ENCODE measurements at regions not wholly inside any gene's neighbourhood (a gene's known extent, or its start where the extent isn't known, plus 50 kb on each side); places are given as distances from the start of the nearest gene placed in this dataset.

- H3K36me3 Mint-ChIP-seq (ENCODE audit: insufficient read depth, unreplicated experiment): no peaks in the 10 kb centered on the region
- no TSS peak for BruUV-seq (replicated peaks)
- no peak overlapping the region for H3K4me3 Mint-ChIP-seq (ENCODE audit: unreplicated experiment)
- ChIA-PET CTCF (no interaction called here), POLR2A (no interaction called here)
- H3K9me3 Mint-ChIP-seq (ENCODE audit: unreplicated experiment): no peaks in the 10 kb centered on the region
- DNase-seq (ENCODE audit: unreplicated experiment): no peak
- H3K27ac Mint-ChIP-seq (ENCODE audit: low read depth, unreplicated experiment): no peak overlapping the region
- TF ChIP-seq, protein P1, sequence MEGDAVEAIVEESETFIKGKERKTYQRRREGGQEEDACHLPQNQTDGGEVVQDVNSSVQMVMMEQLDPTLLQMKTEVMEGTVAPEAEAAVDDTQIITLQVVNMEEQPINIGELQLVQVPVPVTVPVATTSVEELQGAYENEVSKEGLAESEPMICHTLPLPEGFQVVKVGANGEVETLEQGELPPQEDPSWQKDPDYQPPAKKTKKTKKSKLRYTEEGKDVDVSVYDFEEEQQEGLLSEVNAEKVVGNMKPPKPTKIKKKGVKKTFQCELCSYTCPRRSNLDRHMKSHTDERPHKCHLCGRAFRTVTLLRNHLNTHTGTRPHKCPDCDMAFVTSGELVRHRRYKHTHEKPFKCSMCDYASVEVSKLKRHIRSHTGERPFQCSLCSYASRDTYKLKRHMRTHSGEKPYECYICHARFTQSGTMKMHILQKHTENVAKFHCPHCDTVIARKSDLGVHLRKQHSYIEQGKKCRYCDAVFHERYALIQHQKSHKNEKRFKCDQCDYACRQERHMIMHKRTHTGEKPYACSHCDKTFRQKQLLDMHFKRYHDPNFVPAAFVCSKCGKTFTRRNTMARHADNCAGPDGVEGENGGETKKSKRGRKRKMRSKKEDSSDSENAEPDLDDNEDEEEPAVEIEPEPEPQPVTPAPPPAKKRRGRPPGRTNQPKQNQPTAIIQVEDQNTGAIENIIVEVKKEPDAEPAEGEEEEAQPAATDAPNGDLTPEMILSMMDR (IDR thresholded peaks at IDR 0.05; ENCODE audit: unreplicated experiment): no peak
- no peaks in the 10 kb centered on the region for H3K4me1 Mint-ChIP-seq (ENCODE audit: insufficient read depth, unreplicated experiment)
- peaks cover 28% of the 10 kb centered on the region for H3K27me3 Mint-ChIP-seq (ENCODE audit: insufficient read depth, unreplicated experiment)
- intact Hi-C loops (cut with micrococcal nuclease): no loop called here
Observed at GRCh38 chr9:23079798-23080197, 633.2 kb downstream of the DMRTA1 start.

GRCh38 chr9:23081377-23081776 is 634.8 kb downstream of the DMRTA1 start:
- no peaks in the 10 kb centered on the region for H3K4me1 Mint-ChIP-seq (ENCODE audit: insufficient read depth, unreplicated experiment)
- intact Hi-C loops (cut with micrococcal nuclease): no loop called here
- TF ChIP-seq, protein P1 (IDR thresholded peaks at IDR 0.05; ENCODE audit: unreplicated experiment): no peak
- no peaks in the 10 kb centered on the region for H3K9me3 Mint-ChIP-seq (ENCODE audit: unreplicated experiment)
- DNase-seq (ENCODE audit: unreplicated experiment): no peak
- H3K27ac Mint-ChIP-seq (ENCODE audit: low read depth, unreplicated experiment): no peak overlapping the region
- POLR2A ChIA-PET: no interaction called here
- no peaks in the 10 kb centered on the region for H3K36me3 Mint-ChIP-seq (ENCODE audit: insufficient read depth, unreplicated experiment)
- H3K27me3 Mint-ChIP-seq (ENCODE audit: insufficient read depth, unreplicated experiment): peaks cover 30% of the 10 kb centered on the region
- BruUV-seq (replicated peaks): no TSS peak
- CTCF ChIA-PET: no interaction called here
- H3K4me3 Mint-ChIP-seq (ENCODE audit: unreplicated experiment): no peak overlapping the region

GRCh38 chr9:23088932-23089364 is 642.3 kb downstream of the DMRTA1 start:
- DNase-seq (ENCODE audit: unreplicated experiment): peak; percentile 0
- Mint-ChIP-seq H3K4me3 (ENCODE audit: unreplicated experiment) (no peak overlapping the region), H3K27me3 (ENCODE audit: insufficient read depth, unreplicated experiment) (peaks cover 26% of the 10 kb centered on the region), H3K9me3 (ENCODE audit: unreplicated experiment) (no peaks in the 10 kb centered on the region), H3K36me3 (ENCODE audit: insufficient read depth, unreplicated experiment) (no peaks in the 10 kb centered on the region), H3K4me1 (ENCODE audit: insufficient read depth, unreplicated experiment) (no peaks in the 10 kb centered on the region), H3K27ac (ENCODE audit: low read depth, unreplicated experiment) (no peak overlapping the region)
- ChIA-PET CTCF (no interaction called here), POLR2A (no interaction called here)
- TF ChIP-seq, protein P1 (IDR thresholded peaks at IDR 0.05; ENCODE audit: unreplicated experiment): no peak
- BruUV-seq (replicated peaks): no TSS peak
- intact Hi-C loops (cut with micrococcal nuclease): no loop called here

GRCh38 chr9:23117616-23118015 is 671.0 kb downstream of the DMRTA1 start:
- ChIA-PET POLR2A (no interaction called here), CTCF (no interaction called here)
- Mint-ChIP-seq H3K4me1 (ENCODE audit: insufficient read depth, unreplicated experiment) (no peaks in the 10 kb centered on the region), H3K9me3 (ENCODE audit: unreplicated experiment) (no peaks in the 10 kb centered on the region), H3K27me3 (ENCODE audit: insufficient read depth, unreplicated experiment) (peaks cover 12% of the 10 kb centered on the region), H3K4me3 (ENCODE audit: unreplicated experiment) (no peak overlapping the region), H3K36me3 (ENCODE audit: insufficient read depth, unreplicated experiment) (peaks cover 6% of the 10 kb centered on the region), H3K27ac (ENCODE audit: low read depth, unreplicated experiment) (no peak overlapping the region)
- DNase-seq (ENCODE audit: unreplicated experiment): no peak
- TF ChIP-seq, protein P1 (IDR thresholded peaks at IDR 0.05; ENCODE audit: unreplicated experiment): no peak
- intact Hi-C loops (cut with micrococcal nuclease): no loop called here
- no TSS peak for BruUV-seq (replicated peaks)
